Right renal pelvis (tissue), 4 donors: ENCODE measurements at regions not wholly inside any gene's neighbourhood (a gene's known extent, or its start where the extent isn't known, plus 50 kb on each side); places are given as distances from the start of the nearest gene placed in this dataset.

ENCODE experiments used
- DNase-seq, 4 donors: peaks; one replicate each; pipeline ENCODE4 v3.0.0-alpha.2; 2013; ENCODE audit warnings: low read depth in 4 of 4, low spot score in 3 of 4, missing footprints in 1 of 4

GRCh38 chr9:17962747-17963146 is 383.9 kb downstream of the SH3GL2 start:
- no peak for DNase-seq

GRCh38 chr9:17963498-17963897 is 384.6 kb downstream of the SH3GL2 start:
- DNase-seq, result no peak

DNA sequence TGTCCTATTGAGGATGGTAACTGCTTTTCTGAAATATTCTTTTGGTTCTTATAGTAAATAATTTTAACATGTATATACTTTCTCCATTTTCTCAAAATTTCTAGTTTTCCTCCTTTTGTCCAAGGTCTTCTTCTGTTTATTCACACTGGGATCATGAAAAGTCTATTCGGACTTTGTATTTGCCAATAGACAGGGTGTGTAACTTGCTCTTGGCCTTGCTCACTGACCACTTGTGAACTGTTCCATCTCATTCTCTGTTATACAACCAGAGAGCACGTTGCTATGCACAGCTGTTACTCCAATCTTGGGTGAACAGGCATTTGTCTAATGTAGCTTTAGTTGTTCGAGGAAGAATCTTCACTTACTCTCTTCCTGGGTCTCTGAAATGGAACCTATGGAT is 388.9 kb downstream of the SH3GL2 start:
- no peak for DNase-seq

DNA sequence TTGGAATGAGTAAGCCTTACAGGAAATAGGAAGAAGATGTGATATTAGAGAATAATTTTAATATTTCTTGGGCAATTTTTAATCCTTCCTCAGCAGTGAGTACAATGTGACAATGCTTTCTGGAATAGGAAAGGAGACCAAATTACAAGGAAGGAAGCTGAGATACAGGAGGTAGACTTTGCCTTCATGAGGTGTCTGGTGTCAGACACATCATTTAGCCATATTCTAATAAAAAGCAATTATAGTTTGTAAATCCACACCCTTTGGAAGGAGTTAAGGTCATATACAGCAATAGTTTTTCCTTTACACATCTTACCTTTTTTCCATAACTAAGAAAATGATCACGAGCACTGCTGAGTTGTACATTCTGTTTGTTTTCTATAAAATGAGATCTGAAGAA is 390.4 kb downstream of the SH3GL2 start:
- DNase-seq, result no peak

- DNase-seq, result no peak
Observed at GRCh38 chr9:17970277-17970676, 391.4 kb downstream of the SH3GL2 start.

GRCh38 chr9:17978773-17979172 is 399.9 kb downstream of the SH3GL2 start:
- no peak for DNase-seq

- no peak for DNase-seq
Observed at GRCh38 chr9:17986595-17986994, 407.7 kb downstream of the SH3GL2 start.

DNA sequence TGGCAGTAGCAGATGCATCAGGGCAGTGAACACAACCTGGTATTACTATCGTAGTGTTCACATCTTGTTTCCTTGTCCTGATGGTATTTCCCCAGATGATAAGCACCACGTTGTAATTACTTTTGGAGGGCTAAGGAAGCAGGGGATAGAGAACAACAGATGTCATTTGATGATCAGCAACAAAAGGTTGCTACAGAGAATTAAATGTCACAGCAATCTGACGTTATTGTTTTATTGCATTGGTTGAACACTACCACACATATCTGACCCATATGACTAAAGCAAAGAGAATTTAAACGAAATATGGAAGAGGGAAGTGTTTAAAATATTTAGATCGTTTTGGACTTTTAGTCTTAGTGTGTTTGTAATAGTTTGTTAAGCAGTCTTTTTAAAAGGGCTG is 408.3 kb downstream of the SH3GL2 start:
- DNase-seq, result no peak

- DNase-seq, result no peak
Observed at GRCh38 chr9:17988489-17988888, 409.6 kb downstream of the SH3GL2 start.

DNA sequence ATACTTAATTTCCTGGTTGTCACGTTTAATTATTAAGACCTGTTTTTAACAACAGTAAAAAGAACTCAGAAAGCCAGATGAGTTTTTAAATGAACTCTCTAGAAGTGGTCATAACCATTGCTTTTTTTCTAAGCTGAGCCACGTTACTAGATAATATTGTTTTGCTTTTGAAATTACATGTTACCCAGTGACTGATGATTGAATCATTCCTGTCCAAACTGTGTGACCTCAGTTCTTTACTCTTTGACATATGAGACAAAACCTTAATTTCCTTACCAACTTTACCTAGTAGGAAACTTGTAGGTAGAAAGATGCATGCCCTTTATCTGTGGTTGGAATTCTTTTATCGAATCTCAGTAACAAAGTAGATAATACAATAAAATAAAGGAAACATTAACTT is 411.7 kb downstream of the SH3GL2 start:
- no peak for DNase-seq

DNA sequence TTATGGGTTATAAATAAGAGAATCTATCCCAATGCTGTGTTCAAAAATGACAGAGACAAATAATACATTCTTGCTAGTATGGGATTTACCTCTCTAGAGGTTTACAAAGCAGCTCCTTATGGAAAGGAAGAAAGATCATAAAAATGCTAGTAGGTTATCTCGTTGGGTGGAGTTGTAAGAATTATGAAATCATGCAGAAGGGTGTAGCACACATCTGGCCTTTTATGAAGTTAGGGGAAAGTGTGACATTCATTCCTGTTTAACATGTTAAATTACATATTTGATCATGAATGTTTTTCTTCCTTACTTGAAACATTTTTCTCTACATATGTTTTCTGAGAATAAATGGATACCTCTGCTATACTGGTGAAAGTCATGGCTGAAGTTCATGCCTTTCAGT is 414.2 kb downstream of the SH3GL2 start:
- DNase-seq, result no peak

GRCh38 chr9:17994695-17995425 is 416.0 kb downstream of the SH3GL2 start:
- no peak for DNase-seq

GRCh38 chr9:17996728-17997127 is 417.9 kb downstream of the SH3GL2 start:
- no peak for DNase-seq

DNA sequence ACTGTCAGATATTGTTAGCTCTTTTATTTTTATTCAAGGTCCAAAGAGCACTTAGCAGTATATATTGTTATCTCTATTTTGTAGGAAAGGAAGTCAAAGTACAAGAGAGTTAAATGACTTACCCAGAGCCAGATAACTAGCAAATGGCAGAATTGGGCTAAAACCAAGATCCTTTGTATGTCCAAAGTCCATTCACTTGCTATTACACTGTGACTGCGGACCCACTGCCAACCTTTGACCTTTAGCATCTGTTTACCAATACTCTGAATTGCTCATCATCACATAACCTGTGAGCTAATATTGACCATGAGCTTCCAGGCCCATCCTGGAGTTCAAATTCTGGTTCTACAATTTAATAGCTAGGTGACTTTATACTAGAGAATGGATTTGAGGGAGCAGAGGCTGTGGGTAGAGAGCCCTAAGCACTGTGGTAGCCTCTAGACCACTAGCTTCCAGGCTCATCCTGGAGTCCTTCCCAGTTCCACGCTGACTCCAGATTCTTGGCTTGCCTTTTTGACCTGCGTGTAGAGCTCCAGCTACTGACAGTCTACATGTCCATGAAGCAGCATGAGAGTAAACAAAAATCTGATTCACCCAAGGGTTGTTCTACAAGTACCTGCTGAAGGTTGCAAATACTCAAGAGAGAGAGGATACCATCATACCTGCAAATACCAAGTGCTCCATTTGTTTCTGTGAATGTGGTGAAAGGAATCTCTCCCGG is 424.0 kb downstream of the SH3GL2 start:
- DNase-seq, result no peak

GRCh38 chr9:18006591-18006990 is 427.7 kb downstream of the SH3GL2 start:
- no peak for DNase-seq

GRCh38 chr9:18007621-18008020 is 428.8 kb downstream of the SH3GL2 start:
- no peak for DNase-seq

DNA sequence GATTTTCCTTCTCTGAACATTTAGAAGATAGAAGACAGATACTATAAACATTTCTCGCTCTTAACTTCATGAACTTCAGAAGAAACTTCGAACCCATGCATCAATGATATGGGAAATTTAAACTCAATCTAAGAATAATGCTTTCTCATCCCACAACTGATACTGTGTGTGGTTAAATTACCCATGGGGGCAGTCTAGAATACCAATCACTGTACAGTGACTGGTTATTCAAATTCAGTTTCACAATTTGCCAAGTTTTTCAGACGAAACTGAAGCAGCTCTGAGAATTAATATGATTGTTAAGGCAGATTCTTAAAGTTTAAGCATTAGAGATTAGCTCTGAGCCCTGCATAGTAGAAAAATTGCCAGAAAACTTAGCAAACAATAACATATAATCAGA is 431.0 kb downstream of the SH3GL2 start:
- no peak for DNase-seq

DNA sequence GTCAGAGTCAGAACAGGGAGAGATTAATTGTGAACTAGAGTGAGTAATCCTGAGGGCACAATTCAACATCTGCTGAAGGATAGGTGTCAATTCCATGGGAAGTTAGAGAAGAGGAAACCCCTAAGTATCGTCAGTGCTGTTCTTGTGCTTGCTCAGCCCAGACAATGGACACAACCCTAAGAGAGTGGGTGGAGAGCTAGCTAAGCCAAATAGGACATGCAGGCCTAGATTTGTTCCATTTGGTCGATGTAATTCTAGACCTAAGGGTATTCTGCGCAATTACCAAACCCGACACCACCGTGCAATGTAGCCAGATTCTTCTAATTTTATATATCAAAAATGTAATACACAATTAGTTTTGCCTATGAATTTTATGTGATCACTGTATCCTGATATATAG is 431.6 kb downstream of the SH3GL2 start:
- DNase-seq, result no peak

- no peak for DNase-seq
Observed at GRCh38 chr9:18012170-18012569, 433.3 kb downstream of the SH3GL2 start.

DNA sequence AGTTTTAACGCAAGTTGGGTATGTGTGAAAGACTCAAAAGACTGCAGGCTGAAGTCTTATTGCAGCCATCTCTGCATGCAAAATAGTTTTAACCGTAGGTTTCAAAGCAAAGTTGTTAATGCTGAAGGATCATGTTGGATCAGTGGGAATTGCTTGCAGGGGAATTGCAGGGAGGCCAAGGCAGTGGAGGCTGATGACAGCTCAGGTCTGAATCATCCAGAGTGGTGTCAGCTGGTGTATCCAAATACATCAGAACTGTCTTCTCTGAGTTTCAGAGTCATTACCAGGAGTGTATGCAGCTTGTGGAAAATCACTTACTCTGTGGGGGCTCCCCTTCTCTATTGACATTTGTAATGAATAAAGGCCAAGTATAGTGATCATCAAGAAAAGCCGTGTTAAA is 435.7 kb downstream of the SH3GL2 start:
- no peak for DNase-seq

DNA sequence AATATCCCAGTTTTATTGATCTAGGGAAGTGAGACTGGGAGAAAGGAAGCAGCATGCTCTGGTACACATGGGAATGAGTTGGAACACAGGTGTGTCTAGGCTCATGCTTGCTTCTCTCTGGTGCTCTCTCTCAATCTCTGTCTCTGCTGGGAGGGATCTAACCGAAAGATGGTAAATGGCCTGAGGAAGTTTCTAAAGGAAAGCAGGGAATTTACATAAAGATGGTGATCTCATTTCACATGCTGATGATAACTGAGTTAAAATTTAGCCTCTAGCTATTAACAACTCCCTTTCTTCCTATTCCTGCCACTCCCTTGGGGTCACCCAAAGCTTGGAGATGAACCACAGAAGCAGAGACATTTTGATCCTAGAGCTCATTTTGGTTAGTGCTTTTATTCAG is 436.2 kb downstream of the SH3GL2 start:
- DNase-seq, result no peak

- no peak for DNase-seq
Observed at GRCh38 chr9:18017136-18017535, 438.3 kb downstream of the SH3GL2 start.
